OCI-LY3 (cell line): ENCODE measurements at regions not wholly inside any gene's neighbourhood (a gene's known extent, or its start where the extent isn't known, plus 50 kb on each side); places are given as distances from the start of the nearest gene placed in this dataset.

Experiments
- H2AFZ ChIP-seq: fragments of 200-600, 300-600 bp; shearing (Covaris generic); 2 replicates; pipeline ENCODE4 v1.6.0; 2014; ENCODE audit warnings: antibody characterized with exemption, low read depth, low read length
- H3K27ac ChIP-seq: fragments of 200-600, 300-600 bp; sonication (generic); 2 replicates; pipeline ENCODE4 v1.5.1; 2014; ENCODE audit warnings: mild to moderate bottlenecking, low read length, moderate library complexity, mixed read lengths
- H3K27me3 ChIP-seq: fragments of 200-600, 300-600 bp; sonication (generic); 2 replicates; pipeline ENCODE4 v1.6.1; 2014; ENCODE audit warnings: low read depth, low read length, mixed read lengths
- H3K36me3 ChIP-seq: fragments of 200-600, 300-600 bp; sonication (generic); replicated peaks from 2 replicates; pipeline ENCODE3; 2014; ENCODE audit warnings: low read depth, low read length, mixed read lengths
- H3K4me1 ChIP-seq: fragments of 300-600, 200-600 bp; sonication (generic); 2 replicates; pipeline ENCODE4 v1.6.1; 2014; ENCODE audit warnings: low read length, mixed read lengths
- H3K4me2 ChIP-seq: fragments of 200-600, 300-600 bp; sonication (generic); 2 replicates; pipeline ENCODE4 v1.6.1; 2014; ENCODE audit warnings: low read length, mixed read lengths
- H3K4me3 ChIP-seq: fragments of 300-600, 200-600 bp; sonication (generic); 2 replicates; pipeline ENCODE4 v1.5.1; 2014; ENCODE audit warnings: antibody characterized with exemption, mild to moderate bottlenecking, low read length, moderate library complexity
- H3K79me2 ChIP-seq: fragments of 300-600, 200-600 bp; shearing (Covaris generic); 2 replicates; pipeline ENCODE4 v1.6.1; 2014; ENCODE audit warnings: mild to moderate bottlenecking, low read length, mixed read lengths
- H3K9ac ChIP-seq: fragments of 300-600, 200-600 bp; shearing (Covaris generic); 2 replicates; pipeline ENCODE4 v1.6.0; 2014; ENCODE audit warnings: mild to moderate bottlenecking, low read length, moderate library complexity
- H3K9me3 ChIP-seq: fragments of 200-600, 300-600 bp; shearing (Covaris generic); 2 replicates; pipeline ENCODE4 v1.6.1; 2014; ENCODE audit warnings: low read length, mixed read lengths; ENCODE audit not compliant: insufficient read depth
- H4K20me1 ChIP-seq: fragments of 200-600, 300-600 bp; sonication (generic); 2 replicates; pipeline ENCODE4 v1.6.1; 2016; ENCODE audit warnings: low read length, mixed read lengths; ENCODE audit not compliant: insufficient read depth
- EZH2phosphoT487 ChIP-seq: fragments of 200-600 bp; shearing (Covaris generic); IDR thresholded peaks from 2 replicates; pipeline ENCODE4 v1.6.1; 2018; ENCODE audit warnings: antibody characterized with exemption, mixed run types, low read depth
- TF ChIP-seq, protein P1 (sequence below): fragments of 200-600, 300-600 bp; sonication (generic); IDR thresholded peaks from 2 replicates; pipeline ENCODE4 v1.5.1; 2014; ENCODE audit warnings: antibody characterized with exemption, low read length, low read depth

DNA sequence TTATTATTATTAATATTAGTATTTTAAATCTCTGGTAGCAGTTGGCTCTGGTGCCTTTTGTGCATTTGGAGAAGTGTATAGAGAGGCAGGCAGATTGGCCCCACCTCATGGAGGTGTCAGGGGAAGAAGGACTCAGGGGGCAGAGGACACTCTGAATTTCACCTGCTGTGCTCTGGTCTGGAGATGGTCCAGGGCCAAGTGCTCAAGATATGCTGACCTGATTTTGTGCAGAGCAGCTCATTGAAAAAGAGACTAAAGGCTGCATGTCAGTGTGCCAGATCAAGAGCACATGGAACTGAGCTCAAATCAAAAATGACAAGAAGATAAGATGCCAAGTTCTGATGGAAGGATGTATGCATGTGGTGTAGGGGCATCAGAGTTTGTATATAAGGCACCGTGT, 323.6 kb upstream of the TNP1 start:
- H4K20me1 ChIP-seq, result no peaks in the 10 kb centered on the region
- H3K4me3 ChIP-seq, result no peak overlapping the region
- no peak overlapping the region for H3K9ac ChIP-seq
- H3K27ac ChIP-seq, result no peak overlapping the region
- H3K27me3 ChIP-seq, result peaks cover 8% of the 10 kb centered on the region; the same call in 1 of the 2 replicates
- TF ChIP-seq EZH2phosphoT487, result no peak
- TF ChIP-seq, protein P1, sequence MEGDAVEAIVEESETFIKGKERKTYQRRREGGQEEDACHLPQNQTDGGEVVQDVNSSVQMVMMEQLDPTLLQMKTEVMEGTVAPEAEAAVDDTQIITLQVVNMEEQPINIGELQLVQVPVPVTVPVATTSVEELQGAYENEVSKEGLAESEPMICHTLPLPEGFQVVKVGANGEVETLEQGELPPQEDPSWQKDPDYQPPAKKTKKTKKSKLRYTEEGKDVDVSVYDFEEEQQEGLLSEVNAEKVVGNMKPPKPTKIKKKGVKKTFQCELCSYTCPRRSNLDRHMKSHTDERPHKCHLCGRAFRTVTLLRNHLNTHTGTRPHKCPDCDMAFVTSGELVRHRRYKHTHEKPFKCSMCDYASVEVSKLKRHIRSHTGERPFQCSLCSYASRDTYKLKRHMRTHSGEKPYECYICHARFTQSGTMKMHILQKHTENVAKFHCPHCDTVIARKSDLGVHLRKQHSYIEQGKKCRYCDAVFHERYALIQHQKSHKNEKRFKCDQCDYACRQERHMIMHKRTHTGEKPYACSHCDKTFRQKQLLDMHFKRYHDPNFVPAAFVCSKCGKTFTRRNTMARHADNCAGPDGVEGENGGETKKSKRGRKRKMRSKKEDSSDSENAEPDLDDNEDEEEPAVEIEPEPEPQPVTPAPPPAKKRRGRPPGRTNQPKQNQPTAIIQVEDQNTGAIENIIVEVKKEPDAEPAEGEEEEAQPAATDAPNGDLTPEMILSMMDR, result no peak
- H3K4me2 ChIP-seq, result no peak overlapping the region
- H3K4me1 ChIP-seq, result no peaks in the 10 kb centered on the region
- no peaks in the 10 kb centered on the region for H3K79me2 ChIP-seq
- no peaks in the 10 kb centered on the region for H3K36me3 ChIP-seq
- no peaks in the 10 kb centered on the region for H3K9me3 ChIP-seq
- H2AFZ ChIP-seq, result no peak overlapping the region

DNA sequence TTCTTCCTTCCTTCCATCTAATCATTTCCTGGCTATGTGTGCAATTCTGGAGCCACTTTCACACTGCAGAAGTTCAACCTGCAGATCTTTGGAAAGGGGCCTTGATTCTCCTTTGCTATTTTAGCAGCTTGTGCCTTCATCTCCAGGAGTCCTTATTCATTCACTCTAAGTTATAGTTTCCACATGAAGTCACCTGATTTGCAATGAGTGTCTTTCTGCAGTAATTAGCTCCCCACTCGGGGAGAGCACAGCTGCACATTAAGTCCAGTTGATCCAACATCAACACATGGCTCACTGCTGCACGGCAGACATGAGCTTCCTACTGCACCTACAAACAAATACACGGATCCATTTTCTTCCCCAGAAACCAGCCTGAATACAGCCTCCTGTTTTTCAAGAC, 323.1 kb upstream of the TNP1 start:
- H2AFZ ChIP-seq, result no peak overlapping the region

DNA sequence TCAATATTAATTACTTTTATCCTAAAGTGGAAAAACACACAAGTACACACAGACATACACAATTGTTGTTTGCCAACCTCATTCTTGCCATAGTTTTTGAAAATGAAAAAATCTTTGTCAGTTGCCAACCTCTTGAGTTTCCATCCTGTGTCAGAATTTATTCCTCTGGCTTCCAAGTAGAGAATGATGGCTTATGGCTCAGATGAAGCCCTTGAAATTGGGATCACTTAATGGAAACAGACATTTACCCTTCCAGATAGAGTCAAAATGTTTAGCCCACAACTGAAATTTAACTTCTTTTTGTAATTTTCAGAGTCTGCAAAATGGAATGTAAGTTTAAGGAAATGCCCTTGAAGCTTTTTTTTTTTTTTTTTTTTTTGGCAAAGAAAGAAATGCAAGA, 321.6 kb upstream of the TNP1 start:
- no peaks in the 10 kb centered on the region for H4K20me1 ChIP-seq
- H3K4me1 ChIP-seq, result no peaks in the 10 kb centered on the region
- H3K4me3 ChIP-seq, result no peak overlapping the region
- H3K36me3 ChIP-seq, result no peaks in the 10 kb centered on the region
- H3K27ac ChIP-seq, result no peak overlapping the region
- TF ChIP-seq EZH2phosphoT487, result no peak
- TF ChIP-seq, protein P1, result no peak
- no peak overlapping the region for H3K4me2 ChIP-seq
- no peak overlapping the region for H3K9ac ChIP-seq
- no peaks in the 10 kb centered on the region for H3K79me2 ChIP-seq
- peaks cover 4% of the 10 kb centered on the region; the same call in 1 of the 2 replicates for H3K27me3 ChIP-seq
- no peaks in the 10 kb centered on the region for H3K9me3 ChIP-seq
- H2AFZ ChIP-seq, result no peak overlapping the region

More for the DNA sequence above, 323.1 kb upstream of the TNP1 start:
- H4K20me1 ChIP-seq, result no peaks in the 10 kb centered on the region
- H3K79me2 ChIP-seq, result no peaks in the 10 kb centered on the region
- no peak overlapping the region for H3K4me2 ChIP-seq
- no peaks in the 10 kb centered on the region for H3K9me3 ChIP-seq
- H3K27me3 ChIP-seq, result peaks cover 8% of the 10 kb centered on the region; the same call in 1 of the 2 replicates
- no peak overlapping the region for H3K9ac ChIP-seq
- H3K36me3 ChIP-seq, result no peaks in the 10 kb centered on the region
- H3K4me1 ChIP-seq, result no peaks in the 10 kb centered on the region
- H3K4me3 ChIP-seq, result no peak overlapping the region
- no peak overlapping the region for H3K27ac ChIP-seq
- no peak for TF ChIP-seq EZH2phosphoT487

DNA sequence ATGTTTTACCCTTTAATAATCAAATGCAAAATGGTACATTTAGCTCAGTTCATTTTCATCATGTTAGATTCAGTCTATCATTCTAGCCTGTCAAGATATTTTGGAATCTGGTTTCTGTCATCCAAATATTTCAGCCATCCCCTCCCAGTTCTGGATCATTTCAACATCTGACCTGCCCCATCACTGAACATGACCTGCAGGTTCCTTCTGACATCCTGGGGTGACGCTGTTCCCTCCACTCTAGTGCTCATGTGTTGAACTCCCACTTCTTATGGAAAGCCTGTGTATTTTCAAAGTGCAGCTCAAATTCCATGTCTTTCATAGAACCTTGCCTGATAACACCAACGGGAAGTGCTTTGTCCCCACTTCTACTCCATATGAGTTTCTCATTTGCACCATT, 320.0 kb upstream of the TNP1 start:
- Histone ChIP-seq H2AFZ (no peak overlapping the region), H3K4me3 (no peak overlapping the region), H3K4me2 (no peak overlapping the region), H3K79me2 (no peaks in the 10 kb centered on the region), H3K4me1 (no peaks in the 10 kb centered on the region), H3K9me3 (no peaks in the 10 kb centered on the region), H3K27me3 (no peaks in the 10 kb centered on the region; the same call in 1 of the 2 replicates), H4K20me1 (no peaks in the 10 kb centered on the region), H3K36me3 (no peaks in the 10 kb centered on the region), H3K9ac (no peak overlapping the region), H3K27ac (no peak overlapping the region)
- no peak for TF ChIP-seq EZH2phosphoT487
- TF ChIP-seq, protein P1, result no peak
